MM.1S (cell line): ENCODE measurements at regions not wholly inside any gene's neighbourhood (a gene's known extent, or its start where the extent isn't known, plus 50 kb on each side); places are given as distances from the start of the nearest gene placed in this dataset.

Source experiments
- DNase-seq: peaks from one replicate; pipeline ENCODE4 v3.0.0-alpha.2; 2015
- H2AFZ ChIP-seq: fragments of 300-600 bp; sonication (generic); 2 replicates; pipeline ENCODE4 v1.6.0; 2016; ENCODE audit warnings: antibody characterized with exemption, low read length
- H3F3A ChIP-seq: fragments of 300-600 bp; sonication (generic); 2 replicates; pipeline ENCODE4 v1.6.1; 2016; ENCODE audit warnings: mild to moderate bottlenecking, antibody characterized with exemption, low read length, moderate library complexity, mixed read lengths; ENCODE audit not compliant: insufficient read depth
- H3K27ac ChIP-seq: fragments of 300-600 bp; sonication (generic); 2 replicates; pipeline ENCODE4 v1.5.1; 2016; ENCODE audit warnings: mild to moderate bottlenecking, low read length
- H3K27me3 ChIP-seq: fragments of 300-600 bp; sonication (generic); replicated peaks from 2 replicates; pipeline ENCODE4 v1.6.0; 2016; ENCODE audit warnings: low read length; ENCODE audit not compliant: insufficient read depth
- H3K36me3 ChIP-seq: fragments of 300-600 bp; sonication (generic); replicated peaks from 2 replicates; pipeline ENCODE4 v1.6.1; 2016; ENCODE audit warnings: mild to moderate bottlenecking, low read length, mixed read lengths; ENCODE audit not compliant: insufficient read depth
- H3K4me1 ChIP-seq: fragments of 300-600 bp; sonication (generic); 2 replicates; pipeline ENCODE4 v1.6.1; 2016; ENCODE audit warnings: low read length, mixed read lengths
- H3K4me2 ChIP-seq: fragments of 300-600 bp; sonication (generic); 2 replicates; pipeline ENCODE4 v1.6.0; 2016; ENCODE audit warnings: low read depth, low read length
- H3K4me3 ChIP-seq: fragments of 300-600 bp; sonication (generic); 2 replicates; pipeline ENCODE4 v1.5.1; 2016; ENCODE audit warnings: low read length, mixed read lengths
- H3K79me2 ChIP-seq: fragments of 300-600 bp; sonication (generic); 2 replicates; pipeline ENCODE4 v1.6.1; 2016; ENCODE audit warnings: mixed run types, low read length, mixed read lengths
- H3K9ac ChIP-seq: fragments of 300-600 bp; sonication (generic); 2 replicates; pipeline ENCODE4 v1.6.1; 2016; ENCODE audit warnings: low read length, mixed read lengths
- H3K9me2 ChIP-seq: fragments of 300-600 bp; sonication (generic); replicated peaks from 2 replicates; pipeline ENCODE4 v1.6.1; 2016; ENCODE audit warnings: mild to moderate bottlenecking, low read length, mixed read lengths; ENCODE audit not compliant: insufficient read depth
- H3K9me3 ChIP-seq: fragments of 300-600 bp; sonication (generic); replicated peaks from 2 replicates; pipeline ENCODE4 v1.6.1; 2016; ENCODE audit warnings: mild to moderate bottlenecking, low read length, mixed read lengths; ENCODE audit not compliant: insufficient read depth
- H4K20me1 ChIP-seq: fragments of 300-600 bp; sonication (generic); 2 replicates; pipeline ENCODE4 v1.6.1; 2016; ENCODE audit warnings: mild to moderate bottlenecking, low read length, moderate library complexity, mixed read lengths; ENCODE audit not compliant: insufficient read depth
- CTCF ChIP-seq: fragments of 300-600 bp; sonication (generic); IDR thresholded peaks from 2 replicates; pipeline ENCODE4 v1.5.1; 2016; ENCODE audit warnings: antibody characterized with exemption, low read length, mixed read lengths
- EZH2 ChIP-seq: fragments of 300-600 bp; sonication (generic); optimal IDR thresholded peaks from 2 replicates; pipeline ENCODE3; 2017; ENCODE audit warnings: low read depth, mild to moderate bottlenecking, antibody characterized with exemption, low read length, mixed read lengths
- EZH2phosphoT487 ChIP-seq: fragments of 300-600 bp; sonication (generic); IDR thresholded peaks from 2 replicates; pipeline ENCODE4 v1.6.1; 2018; ENCODE audit warnings: antibody characterized with exemption, low read length

- TF ChIP-seq CTCF: no peak
- TF ChIP-seq EZH2: no peak
- TF ChIP-seq EZH2phosphoT487: no peak
- no peaks in the 10 kb centered on the region for H3F3A ChIP-seq
- H3K27me3 ChIP-seq: no peaks in the 10 kb centered on the region
- H3K4me3 ChIP-seq: no peak overlapping the region
- no peak for DNase-seq
- no peaks in the 10 kb centered on the region for H3K9me2 ChIP-seq
- H3K4me2 ChIP-seq: no peak overlapping the region
- no peak overlapping the region for H3K27ac ChIP-seq
- no peaks in the 10 kb centered on the region for H4K20me1 ChIP-seq
- H3K9ac ChIP-seq: no peak overlapping the region
- H3K36me3 ChIP-seq: no peaks in the 10 kb centered on the region
- no peaks in the 10 kb centered on the region for H3K79me2 ChIP-seq
- H2AFZ ChIP-seq: no peak overlapping the region
- no peaks in the 10 kb centered on the region for H3K4me1 ChIP-seq
- H3K9me3 ChIP-seq: no peaks in the 10 kb centered on the region
Observed at GRCh38 chr2:107775791-107776190, 50.9 kb upstream of the RGPD4 start.

GRCh38 chr2:107776362-107776761 is 50.3 kb upstream of the RGPD4 start:
- no peaks in the 10 kb centered on the region for H3K9me2 ChIP-seq
- H3K27me3 ChIP-seq: no peaks in the 10 kb centered on the region
- no peak for DNase-seq
- H3F3A ChIP-seq: no peaks in the 10 kb centered on the region
- H3K4me1 ChIP-seq: no peaks in the 10 kb centered on the region
- TF ChIP-seq EZH2phosphoT487: no peak
- no peak for TF ChIP-seq CTCF
- no peak for TF ChIP-seq EZH2
- no peaks in the 10 kb centered on the region for H3K36me3 ChIP-seq
- no peaks in the 10 kb centered on the region for H3K9me3 ChIP-seq
- H3K27ac ChIP-seq: no peak overlapping the region
- H3K79me2 ChIP-seq: no peaks in the 10 kb centered on the region
- H3K4me2 ChIP-seq: no peak overlapping the region
- H3K4me3 ChIP-seq: no peak overlapping the region
- H2AFZ ChIP-seq: no peak overlapping the region
- no peaks in the 10 kb centered on the region for H4K20me1 ChIP-seq
- no peak overlapping the region for H3K9ac ChIP-seq
